ENCODE measurements at regions not wholly inside any gene's neighbourhood (a gene's known extent, or its start where the extent isn't known, plus 50 kb on each side); places are given as distances from the start of the nearest gene placed in this dataset.

- H3K9me3 Mint-ChIP-seq (ENCODE audit: unreplicated experiment) = peaks cover 8% of the 10 kb centered on the region
- no peak for DNase-seq
- no peak for TF ChIP-seq CTCF (IDR thresholded peaks at IDR 0.05; ENCODE audit: partially characterized antibody, unreplicated experiment)
- no peak overlapping the region for H3K27ac Mint-ChIP-seq (ENCODE audit: unreplicated experiment)
- H3K4me1 Mint-ChIP-seq (ENCODE audit: low read depth, unreplicated experiment) = no peaks in the 10 kb centered on the region
- peaks cover 1% of the 10 kb centered on the region for H3K27me3 Mint-ChIP-seq (ENCODE audit: unreplicated experiment)
- peaks cover 9% of the 10 kb centered on the region for H3K36me3 Mint-ChIP-seq (ENCODE audit: unreplicated experiment)
- H3K4me3 Mint-ChIP-seq (ENCODE audit: unreplicated experiment) = no peak overlapping the region
These were observed 476.1 kb downstream of the LPIN1 start for GRCh38 chr2:12222554-12222953.

DNA sequence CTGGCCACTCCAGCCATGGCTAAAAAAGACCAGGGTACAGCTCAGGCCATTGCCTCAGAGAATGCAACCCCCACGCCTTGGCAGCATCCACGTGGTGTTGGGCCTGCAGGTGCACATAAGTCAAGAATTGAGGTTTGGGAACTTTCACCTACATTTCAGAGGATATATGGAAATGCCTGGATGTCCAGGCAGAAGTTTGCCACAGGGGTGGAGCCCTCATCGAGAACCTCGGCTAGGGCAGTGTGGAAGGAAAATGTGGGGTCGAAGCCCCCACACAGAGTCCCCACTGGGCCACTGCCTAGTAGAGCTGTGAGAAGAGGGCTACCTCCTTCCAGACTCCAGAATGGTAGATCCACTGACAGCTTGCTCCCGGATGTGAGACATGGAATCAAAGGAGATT is 477.3 kb downstream of the LPIN1 start:
- H3K4me1 Mint-ChIP-seq (ENCODE audit: low read depth, unreplicated experiment) = no peaks in the 10 kb centered on the region
- peaks cover 9% of the 10 kb centered on the region for H3K36me3 Mint-ChIP-seq (ENCODE audit: unreplicated experiment)
- peaks cover 1% of the 10 kb centered on the region for H3K27me3 Mint-ChIP-seq (ENCODE audit: unreplicated experiment)
- no peak for DNase-seq
- no peak for TF ChIP-seq CTCF (IDR thresholded peaks at IDR 0.05; ENCODE audit: partially characterized antibody, unreplicated experiment)
- H3K27ac Mint-ChIP-seq (ENCODE audit: unreplicated experiment) = no peak overlapping the region
- H3K9me3 Mint-ChIP-seq (ENCODE audit: unreplicated experiment) = peaks cover 8% of the 10 kb centered on the region
- H3K4me3 Mint-ChIP-seq (ENCODE audit: unreplicated experiment) = no peak overlapping the region

DNA sequence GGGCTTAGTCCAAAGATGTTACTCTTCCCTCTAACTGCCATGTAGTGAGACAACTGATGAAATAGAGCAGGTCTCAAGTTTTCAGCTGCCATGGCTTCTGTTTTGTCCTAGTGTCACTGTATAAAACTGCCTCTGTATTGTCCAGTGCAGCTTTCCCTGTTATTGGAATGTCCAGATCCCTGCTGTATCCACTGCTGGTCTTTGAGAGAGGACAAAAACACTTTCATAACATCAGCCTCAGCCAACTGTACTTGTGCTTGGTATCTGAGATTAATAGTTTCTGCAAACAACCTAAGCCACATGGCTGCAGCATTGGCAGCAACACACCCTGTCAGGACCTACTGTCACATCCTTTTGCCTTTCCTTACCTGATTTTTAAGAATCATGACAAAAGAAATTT is 480.2 kb downstream of the LPIN1 start:
- H3K27me3 Mint-ChIP-seq (ENCODE audit: unreplicated experiment) = no peaks in the 10 kb centered on the region
- no peak overlapping the region for H3K27ac Mint-ChIP-seq (ENCODE audit: unreplicated experiment)
- no peak for TF ChIP-seq CTCF (IDR thresholded peaks at IDR 0.05; ENCODE audit: partially characterized antibody, unreplicated experiment)
- no peak for DNase-seq
- peaks cover 9% of the 10 kb centered on the region for H3K36me3 Mint-ChIP-seq (ENCODE audit: unreplicated experiment)
- no peaks in the 10 kb centered on the region for H3K4me1 Mint-ChIP-seq (ENCODE audit: low read depth, unreplicated experiment)
- no peak overlapping the region for H3K4me3 Mint-ChIP-seq (ENCODE audit: unreplicated experiment)
- H3K9me3 Mint-ChIP-seq (ENCODE audit: unreplicated experiment) = peaks cover 8% of the 10 kb centered on the region

DNA sequence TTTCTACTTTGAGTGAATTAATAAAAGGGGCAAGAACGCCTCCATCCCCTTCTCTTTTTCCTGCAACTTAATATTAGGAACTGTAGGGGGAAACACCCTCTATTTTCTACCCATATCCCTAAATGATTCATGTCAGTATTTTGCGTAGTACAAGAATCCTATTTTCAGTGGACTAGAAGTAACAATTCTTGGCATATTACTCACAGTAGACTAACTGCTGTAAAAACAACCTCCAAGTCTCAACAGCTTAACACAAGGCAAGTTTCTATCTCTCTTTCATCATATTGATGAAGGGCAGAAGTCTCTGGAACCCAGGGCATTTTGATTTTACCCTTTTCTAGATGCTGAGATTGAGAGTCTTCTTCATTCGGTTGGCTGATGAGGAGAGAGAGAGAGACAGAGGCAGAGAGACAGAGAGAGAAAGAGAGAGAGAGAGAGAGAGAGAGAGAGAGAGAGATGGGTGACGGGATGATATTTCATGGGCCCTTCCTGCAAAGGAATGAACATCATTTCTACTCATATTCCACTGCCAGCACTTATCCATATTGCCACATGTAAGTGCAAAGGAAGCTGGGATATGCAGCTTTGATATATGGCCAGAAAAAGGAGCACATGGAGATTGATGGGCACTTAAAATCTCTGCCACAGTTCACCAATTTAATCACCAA is 481.6 kb downstream of the LPIN1 start:
- H3K27ac Mint-ChIP-seq (ENCODE audit: unreplicated experiment) = no peak overlapping the region
- no peaks in the 10 kb centered on the region for H3K4me1 Mint-ChIP-seq (ENCODE audit: low read depth, unreplicated experiment)
- no peak for DNase-seq
- H3K27me3 Mint-ChIP-seq (ENCODE audit: unreplicated experiment) = no peaks in the 10 kb centered on the region
- no peak for TF ChIP-seq CTCF (IDR thresholded peaks at IDR 0.05; ENCODE audit: partially characterized antibody, unreplicated experiment)
- peaks cover 4% of the 10 kb centered on the region for H3K36me3 Mint-ChIP-seq (ENCODE audit: unreplicated experiment)
- H3K4me3 Mint-ChIP-seq (ENCODE audit: unreplicated experiment) = no peak overlapping the region
- H3K9me3 Mint-ChIP-seq (ENCODE audit: unreplicated experiment) = peaks cover 5% of the 10 kb centered on the region

GRCh38 chr2:12231288-12231687 is 484.9 kb downstream of the LPIN1 start:
- Mint-ChIP-seq H3K4me3 (ENCODE audit: unreplicated experiment) (no peak overlapping the region), H3K36me3 (ENCODE audit: unreplicated experiment) (no peaks in the 10 kb centered on the region), H3K9me3 (ENCODE audit: unreplicated experiment) (no peaks in the 10 kb centered on the region), H3K27me3 (ENCODE audit: unreplicated experiment) (no peaks in the 10 kb centered on the region), H3K4me1 (ENCODE audit: low read depth, unreplicated experiment) (no peaks in the 10 kb centered on the region), H3K27ac (ENCODE audit: unreplicated experiment) (no peak overlapping the region)
- TF ChIP-seq CTCF (IDR thresholded peaks at IDR 0.05; ENCODE audit: partially characterized antibody, unreplicated experiment) = no peak
- DNase-seq = no peak
